Activated naive CD4-positive, alpha-beta T cell treated with Interleukin-2 at 50 U/mL for 16 hours (primary cell): ENCODE measurements at regions not wholly inside any gene's neighbourhood (a gene's known extent, or its start where the extent isn't known, plus 50 kb on each side); places are given as distances from the start of the nearest gene placed in this dataset.

Experiments
- DNase-seq: peaks from one replicate; pipeline ENCODE4 v3.0.0-alpha.2; 2020

GRCh38 chr6:87847135-87847829 lies 145.2 kb upstream of the AKIRIN2 start:
- no peak for DNase-seq

GRCh38 chr6:87846434-87846833 lies 144.4 kb upstream of the AKIRIN2 start:
- no peak for DNase-seq

- no peak for DNase-seq
Observed at GRCh38 chr6:87840324-87840723, 138.3 kb upstream of the AKIRIN2 start.

- no peak for DNase-seq
Observed at GRCh38 chr6:87837876-87838275, 135.8 kb upstream of the AKIRIN2 start.

- no peak for DNase-seq
Observed at GRCh38 chr6:87837444-87837843, 135.4 kb upstream of the AKIRIN2 start.

- DNase-seq = no peak
Observed at GRCh38 chr6:87832025-87832825, 130.2 kb upstream of the AKIRIN2 start.

GRCh38 chr6:87830907-87831306 lies 128.9 kb upstream of the AKIRIN2 start:
- DNase-seq = no peak

GRCh38 chr6:87829622-87830121 lies 127.6 kb upstream of the AKIRIN2 start:
- DNase-seq = no peak

GRCh38 chr6:87828044-87828443 lies 126.0 kb upstream of the AKIRIN2 start:
- no peak for DNase-seq

- DNase-seq = no peak
Observed at GRCh38 chr6:87827346-87827745, 125.3 kb upstream of the AKIRIN2 start.

GRCh38 chr6:87826424-87826823 lies 124.4 kb upstream of the AKIRIN2 start:
- no peak for DNase-seq

GRCh38 chr6:87825821-87826221 lies 123.8 kb upstream of the AKIRIN2 start:
- no peak for DNase-seq

GRCh38 chr6:87824958-87825491 lies 123.0 kb upstream of the AKIRIN2 start:
- DNase-seq = no peak

GRCh38 chr6:87822011-87822410 lies 120.0 kb upstream of the AKIRIN2 start:
- no peak for DNase-seq

GRCh38 chr6:87820343-87820984 lies 118.4 kb upstream of the AKIRIN2 start:
- no peak for DNase-seq

GRCh38 chr6:87817183-87817582 lies 115.2 kb upstream of the AKIRIN2 start:
- no peak for DNase-seq

GRCh38 chr6:87815449-87815848 lies 113.4 kb upstream of the AKIRIN2 start:
- no peak for DNase-seq

- no peak for DNase-seq
Observed at GRCh38 chr6:87808005-87808757, 106.1 kb upstream of the AKIRIN2 start.

GRCh38 chr6:87807475-87807874 lies 105.4 kb upstream of the AKIRIN2 start:
- no peak for DNase-seq

GRCh38 chr6:87806635-87807034 lies 104.6 kb upstream of the AKIRIN2 start:
- DNase-seq = no peak

GRCh38 chr6:87806099-87806498 lies 104.1 kb upstream of the AKIRIN2 start:
- no peak for DNase-seq

- no peak for DNase-seq
Observed at GRCh38 chr6:87803791-87804190, 101.8 kb upstream of the AKIRIN2 start.

- DNase-seq = no peak
Observed at GRCh38 chr6:87799651-87800050, 97.6 kb upstream of the AKIRIN2 start.
